ENCODE measurements at regions not wholly inside any gene's neighbourhood (a gene's known extent, or its start where the extent isn't known, plus 50 kb on each side); places are given as distances from the start of the nearest gene placed in this dataset.

GRCh38 chr15:31474059-31474868 lies 147.6 kb downstream of the KLF13 start:
- no peak for DNase-seq

- DNase-seq = no peak
Measured at GRCh38 chr15:31476236-31476810, 149.7 kb downstream of the KLF13 start.

- DNase-seq = no peak
Measured at GRCh38 chr15:31476866-31477265, 150.2 kb downstream of the KLF13 start.

- DNase-seq = no peak
Measured at GRCh38 chr15:31477301-31477700, 150.7 kb downstream of the KLF13 start.

GRCh38 chr15:31477851-31478701 lies 151.4 kb downstream of the KLF13 start:
- DNase-seq = no peak

GRCh38 chr15:31478702-31479221 lies 152.1 kb downstream of the KLF13 start:
- DNase-seq = no peak

- DNase-seq = no peak
Measured at GRCh38 chr15:31480356-31481025, 153.9 kb downstream of the KLF13 start.

GRCh38 chr15:31481142-31481541 lies 154.5 kb downstream of the KLF13 start:
- no peak for DNase-seq

GRCh38 chr15:31482122-31482922 lies 155.7 kb downstream of the KLF13 start:
- DNase-seq = no peak

GRCh38 chr15:31483053-31483985 lies 156.7 kb downstream of the KLF13 start:
- no peak for DNase-seq

- no peak for DNase-seq
Measured at GRCh38 chr15:31483986-31484951, 157.6 kb downstream of the KLF13 start.

GRCh38 chr15:31484986-31485385 lies 158.4 kb downstream of the KLF13 start:
- no peak for DNase-seq

- no peak for DNase-seq
Measured at GRCh38 chr15:31485431-31485830, 158.8 kb downstream of the KLF13 start.

- DNase-seq = no peak
Measured at GRCh38 chr15:31485911-31486461, 159.4 kb downstream of the KLF13 start.

GRCh38 chr15:31486506-31486905 lies 159.9 kb downstream of the KLF13 start:
- DNase-seq = no peak

- DNase-seq = no peak
Measured at GRCh38 chr15:31486906-31487695, 160.5 kb downstream of the KLF13 start.

GRCh38 chr15:31487811-31488436 lies 161.3 kb downstream of the KLF13 start:
- DNase-seq = no peak
